ENCODE measurements at regions not wholly inside any gene's neighbourhood (a gene's known extent, or its start where the extent isn't known, plus 50 kb on each side); places are given as distances from the start of the nearest gene placed in this dataset.
"Not testable (repeated sequence)": the region's sequence is repeated elsewhere in the genome, so short reads cannot be mapped to it uniquely, and the experiment has no call there.

- no peaks in the 10 kb centered on the region for H3K9me3 ChIP-seq (ENCODE audit: control insufficient read depth, low read length)
- no peak overlapping the region for H3K4me3 ChIP-seq (ENCODE audit: insufficient read depth, low read depth, low read length)
- no peaks in the 10 kb centered on the region for H3K36me3 ChIP-seq (ENCODE audit: control insufficient read depth, insufficient read depth, low read length)
- H3K4me1 ChIP-seq (ENCODE audit: control insufficient read depth, insufficient read depth, low read length): no peaks in the 10 kb centered on the region
- no peaks in the 10 kb centered on the region for H3K27me3 ChIP-seq (ENCODE audit: control insufficient read depth, insufficient read depth, low read length, poor library complexity, severe bottlenecking)
- no peak overlapping the region for H3K27ac ChIP-seq (ENCODE audit: insufficient read depth, low read depth, low read length, poor library complexity, severe bottlenecking)
- 88% methylated on average over 1 of the region's 1 CpG; no CpG with 5 or more reads in 1 of the 2 experiments for WGBS, 2 experiments
These were observed 1470.1 kb upstream of the GOT2 start for GRCh38 chr16:60204181-60204580.

- 20% methylated on average over 1 to 2 of the region's 3 CpGs for WGBS, 2 experiments
- H3K4me1 ChIP-seq (ENCODE audit: control insufficient read depth, insufficient read depth, low read length): no peaks in the 10 kb centered on the region
- no peaks in the 10 kb centered on the region for H3K27me3 ChIP-seq (ENCODE audit: control insufficient read depth, insufficient read depth, low read length, poor library complexity, severe bottlenecking)
These were observed 1469.5 kb upstream of the GOT2 start for GRCh38 chr16:60203525-60204124.

GRCh38 chr16:60200729-60201128 lies 1466.6 kb upstream of the GOT2 start:
- H3K4me3 ChIP-seq (ENCODE audit: insufficient read depth, low read depth, low read length); H3K4me1 ChIP-seq (ENCODE audit: control insufficient read depth, insufficient read depth, low read length); H3K27ac ChIP-seq (ENCODE audit: insufficient read depth, low read depth, low read length, poor library complexity, severe bottlenecking); H3K27me3 ChIP-seq (ENCODE audit: control insufficient read depth, insufficient read depth, low read length, poor library complexity, severe bottlenecking); H3K9me3 ChIP-seq (ENCODE audit: control insufficient read depth, low read length); H3K36me3 ChIP-seq (ENCODE audit: control insufficient read depth, insufficient read depth, low read length): not testable (repeated sequence)
- 82 to 84% methylated on average over 6 of the region's 6 CpGs for WGBS, 2 experiments

More at GRCh38 chr16:60203525-60204124, 1469.5 kb upstream of the GOT2 start:
- H3K9me3 ChIP-seq (ENCODE audit: control insufficient read depth, low read length): no peaks in the 10 kb centered on the region
- H3K4me3 ChIP-seq (ENCODE audit: insufficient read depth, low read depth, low read length): no peak overlapping the region
- H3K36me3 ChIP-seq (ENCODE audit: control insufficient read depth, insufficient read depth, low read length): no peaks in the 10 kb centered on the region
- no peak overlapping the region for H3K27ac ChIP-seq (ENCODE audit: insufficient read depth, low read depth, low read length, poor library complexity, severe bottlenecking)

GRCh38 chr16:60200161-60200560 lies 1466.0 kb upstream of the GOT2 start:
- no peaks in the 10 kb centered on the region for H3K36me3 ChIP-seq (ENCODE audit: control insufficient read depth, insufficient read depth, low read length)
- no peak overlapping the region for H3K4me3 ChIP-seq (ENCODE audit: insufficient read depth, low read depth, low read length)
- H3K27me3 ChIP-seq (ENCODE audit: control insufficient read depth, insufficient read depth, low read length, poor library complexity, severe bottlenecking): no peaks in the 10 kb centered on the region
- no peaks in the 10 kb centered on the region for H3K4me1 ChIP-seq (ENCODE audit: control insufficient read depth, insufficient read depth, low read length)
- H3K9me3 ChIP-seq (ENCODE audit: control insufficient read depth, low read length): no peaks in the 10 kb centered on the region
- H3K27ac ChIP-seq (ENCODE audit: insufficient read depth, low read depth, low read length, poor library complexity, severe bottlenecking): no peak overlapping the region
- WGBS, 2 experiments: 91 to 95% methylated on average over 6 of the region's 6 CpGs

- H3K9me3 ChIP-seq (ENCODE audit: control insufficient read depth, low read length): no peaks in the 10 kb centered on the region
- H3K4me3 ChIP-seq (ENCODE audit: insufficient read depth, low read depth, low read length): no peak overlapping the region
- H3K4me1 ChIP-seq (ENCODE audit: control insufficient read depth, insufficient read depth, low read length): no peaks in the 10 kb centered on the region
- no peaks in the 10 kb centered on the region for H3K27me3 ChIP-seq (ENCODE audit: control insufficient read depth, insufficient read depth, low read length, poor library complexity, severe bottlenecking)
- no peak overlapping the region for H3K27ac ChIP-seq (ENCODE audit: insufficient read depth, low read depth, low read length, poor library complexity, severe bottlenecking)
- 18 to 20% methylated on average over 5 of the region's 5 CpGs for WGBS, 2 experiments
- H3K36me3 ChIP-seq (ENCODE audit: control insufficient read depth, insufficient read depth, low read length): no peaks in the 10 kb centered on the region
These were observed 1465.0 kb upstream of the GOT2 start for GRCh38 chr16:60199150-60199549.

GRCh38 chr16:60181536-60181935 lies 1447.4 kb upstream of the GOT2 start:
- 85 to 89% methylated on average over 2 of the region's 2 CpGs for WGBS, 2 experiments
- Histone ChIP-seq H3K36me3 (ENCODE audit: control insufficient read depth, insufficient read depth, low read length) (no peaks in the 10 kb centered on the region), H3K4me1 (ENCODE audit: control insufficient read depth, insufficient read depth, low read length) (no peaks in the 10 kb centered on the region), H3K4me3 (ENCODE audit: insufficient read depth, low read depth, low read length) (no peak overlapping the region), H3K27me3 (ENCODE audit: control insufficient read depth, insufficient read depth, low read length, poor library complexity, severe bottlenecking) (no peaks in the 10 kb centered on the region), H3K27ac (ENCODE audit: insufficient read depth, low read depth, low read length, poor library complexity, severe bottlenecking) (no peak overlapping the region), H3K9me3 (ENCODE audit: control insufficient read depth, low read length) (no peaks in the 10 kb centered on the region)

- no peak overlapping the region for H3K4me3 ChIP-seq (ENCODE audit: insufficient read depth, low read depth, low read length)
- no peaks in the 10 kb centered on the region for H3K27me3 ChIP-seq (ENCODE audit: control insufficient read depth, insufficient read depth, low read length, poor library complexity, severe bottlenecking)
- H3K4me1 ChIP-seq (ENCODE audit: control insufficient read depth, insufficient read depth, low read length): no peaks in the 10 kb centered on the region
- no peak overlapping the region for H3K27ac ChIP-seq (ENCODE audit: insufficient read depth, low read depth, low read length, poor library complexity, severe bottlenecking)
- H3K36me3 ChIP-seq (ENCODE audit: control insufficient read depth, insufficient read depth, low read length): no peaks in the 10 kb centered on the region
- WGBS, 2 experiments: 92% methylated on average over 2 of the region's 2 CpGs
- H3K9me3 ChIP-seq (ENCODE audit: control insufficient read depth, low read length): no peaks in the 10 kb centered on the region
These were observed 1446.5 kb upstream of the GOT2 start for GRCh38 chr16:60180609-60181008.

GRCh38 chr16:60170196-60170595 lies 1436.1 kb upstream of the GOT2 start:
- Histone ChIP-seq H3K36me3 (ENCODE audit: control insufficient read depth, insufficient read depth, low read length) (no peaks in the 10 kb centered on the region), H3K9me3 (ENCODE audit: control insufficient read depth, low read length) (no peaks in the 10 kb centered on the region), H3K27ac (ENCODE audit: insufficient read depth, low read depth, low read length, poor library complexity, severe bottlenecking) (no peak overlapping the region), H3K27me3 (ENCODE audit: control insufficient read depth, insufficient read depth, low read length, poor library complexity, severe bottlenecking) (no peaks in the 10 kb centered on the region), H3K4me1 (ENCODE audit: control insufficient read depth, insufficient read depth, low read length) (no peaks in the 10 kb centered on the region), H3K4me3 (ENCODE audit: insufficient read depth, low read depth, low read length) (no peak overlapping the region)
- WGBS, 2 experiments: 96 to 100% methylated on average over 1 to 2 of the region's 3 CpGs

- H3K4me3 ChIP-seq (ENCODE audit: insufficient read depth, low read depth, low read length): no peak overlapping the region
- no peaks in the 10 kb centered on the region for H3K4me1 ChIP-seq (ENCODE audit: control insufficient read depth, insufficient read depth, low read length)
- H3K36me3 ChIP-seq (ENCODE audit: control insufficient read depth, insufficient read depth, low read length): no peaks in the 10 kb centered on the region
- no peak overlapping the region for H3K27ac ChIP-seq (ENCODE audit: insufficient read depth, low read depth, low read length, poor library complexity, severe bottlenecking)
- H3K27me3 ChIP-seq (ENCODE audit: control insufficient read depth, insufficient read depth, low read length, poor library complexity, severe bottlenecking): no peaks in the 10 kb centered on the region
- H3K9me3 ChIP-seq (ENCODE audit: control insufficient read depth, low read length): no peaks in the 10 kb centered on the region
These were observed 1432.0 kb upstream of the GOT2 start for GRCh38 chr16:60166111-60166510.

- Histone ChIP-seq H3K9me3 (ENCODE audit: control insufficient read depth, low read length) (no peaks in the 10 kb centered on the region), H3K27ac (ENCODE audit: insufficient read depth, low read depth, low read length, poor library complexity, severe bottlenecking) (no peak overlapping the region), H3K4me3 (ENCODE audit: insufficient read depth, low read depth, low read length) (no peak overlapping the region), H3K27me3 (ENCODE audit: control insufficient read depth, insufficient read depth, low read length, poor library complexity, severe bottlenecking) (no peaks in the 10 kb centered on the region), H3K4me1 (ENCODE audit: control insufficient read depth, insufficient read depth, low read length) (no peaks in the 10 kb centered on the region), H3K36me3 (ENCODE audit: control insufficient read depth, insufficient read depth, low read length) (no peaks in the 10 kb centered on the region)
- WGBS, 2 experiments: 93 to 96% methylated on average over 3 of the region's 3 CpGs
These were observed 1417.9 kb upstream of the GOT2 start for GRCh38 chr16:60151987-60152386.

- WGBS, 2 experiments: 73 to 80% methylated on average over 3 of the region's 3 CpGs
- no peaks in the 10 kb centered on the region for H3K9me3 ChIP-seq (ENCODE audit: control insufficient read depth, low read length)
- H3K4me1 ChIP-seq (ENCODE audit: control insufficient read depth, insufficient read depth, low read length): no peaks in the 10 kb centered on the region
- H3K27ac ChIP-seq (ENCODE audit: insufficient read depth, low read depth, low read length, poor library complexity, severe bottlenecking): no peak overlapping the region
- H3K36me3 ChIP-seq (ENCODE audit: control insufficient read depth, insufficient read depth, low read length): no peaks in the 10 kb centered on the region
- H3K27me3 ChIP-seq (ENCODE audit: control insufficient read depth, insufficient read depth, low read length, poor library complexity, severe bottlenecking): no peaks in the 10 kb centered on the region
- H3K4me3 ChIP-seq (ENCODE audit: insufficient read depth, low read depth, low read length): no peak overlapping the region
These were observed 1416.8 kb upstream of the GOT2 start for GRCh38 chr16:60150907-60151306.
